ENCODE measurements at regions not wholly inside any gene's neighbourhood (a gene's known extent, or its start where the extent isn't known, plus 50 kb on each side); places are given as distances from the start of the nearest gene placed in this dataset.
"Not testable (repeated sequence)": the region's sequence is repeated elsewhere in the genome, so short reads cannot be mapped to it uniquely, and the experiment has no call there.

DNA sequence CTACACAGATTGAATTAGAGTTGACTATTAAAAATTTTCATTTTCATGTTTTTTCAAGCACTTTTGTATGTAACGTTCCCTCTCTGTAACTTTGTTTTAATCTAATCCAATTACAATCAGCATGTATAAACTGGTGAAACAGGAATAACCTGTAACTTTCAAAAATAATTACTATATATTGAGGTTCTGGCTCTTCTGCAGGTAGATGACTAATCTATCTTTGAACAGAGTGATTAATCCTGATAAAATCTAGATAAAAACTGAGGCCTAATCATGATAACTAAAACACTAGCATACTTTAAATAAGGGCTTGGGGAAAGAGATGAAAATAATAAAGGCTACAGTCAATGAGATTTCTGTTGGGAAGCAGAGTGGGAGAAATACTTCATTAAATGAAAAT is 101.6 kb upstream of the KCND2 start:
- Mint-ChIP-seq H3K4me1 (ENCODE audit: low read depth) (no peaks in the 10 kb centered on the region), H3K36me3 (ENCODE audit: insufficient read depth) (no peaks in the 10 kb centered on the region), H3K27me3 (ENCODE audit: low read depth) (no peaks in the 10 kb centered on the region), H3K4me3 (no peak overlapping the region), H3K9me3 (no peaks in the 10 kb centered on the region)
- DNase-seq: no peak
- ATAC-seq: no peak

DNA sequence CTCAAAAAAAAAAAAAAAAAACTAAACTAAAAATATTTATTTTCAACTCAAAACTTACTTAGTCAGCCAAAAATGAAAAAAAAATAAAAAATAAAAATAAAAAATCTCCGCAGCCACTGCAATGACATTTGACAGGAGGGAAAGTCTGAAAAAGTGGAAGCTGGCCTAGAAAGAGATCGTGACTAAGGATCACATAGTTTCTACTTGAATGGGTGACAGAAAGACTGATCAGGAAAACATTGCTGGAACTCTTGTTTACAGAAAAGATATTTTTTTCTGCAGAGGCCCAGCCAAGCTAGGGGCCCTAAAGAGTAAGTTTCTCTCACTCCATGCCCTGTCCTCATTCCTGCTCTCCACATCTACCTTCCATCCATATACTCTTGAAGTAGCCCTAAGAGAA is 92.8 kb upstream of the KCND2 start:
- Mint-ChIP-seq H3K4me1 (ENCODE audit: low read depth) (no peaks in the 10 kb centered on the region), H3K36me3 (ENCODE audit: insufficient read depth) (no peaks in the 10 kb centered on the region), H3K9me3 (peaks cover 22% of the 10 kb centered on the region), H3K4me3 (no peak overlapping the region), H3K27me3 (ENCODE audit: low read depth) (no peaks in the 10 kb centered on the region)
- ATAC-seq (no peak), DNase-seq (no peak)

DNA sequence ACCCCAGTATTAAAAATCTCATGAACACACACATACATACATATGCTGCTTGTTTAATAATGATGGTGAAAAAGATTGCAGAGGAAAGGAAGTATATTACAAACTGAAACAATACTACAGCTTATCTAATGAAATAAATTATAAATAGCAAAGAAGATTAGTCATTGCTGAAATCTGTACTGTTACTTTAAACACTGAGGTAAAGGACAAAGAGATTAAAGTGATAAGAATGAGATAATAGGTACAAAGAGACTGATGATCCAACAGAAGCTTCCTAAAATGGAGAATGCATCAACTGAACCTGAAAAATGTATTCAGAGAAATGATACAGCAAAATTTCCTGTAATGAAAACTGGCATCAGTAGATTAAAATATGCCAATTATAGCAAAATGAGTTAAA is 91.5 kb upstream of the KCND2 start:
- Mint-ChIP-seq H3K4me1 (ENCODE audit: low read depth) (no peaks in the 10 kb centered on the region), H3K4me3 (no peak overlapping the region), H3K9me3 (peaks cover 24% of the 10 kb centered on the region), H3K36me3 (ENCODE audit: insufficient read depth) (no peaks in the 10 kb centered on the region), H3K27me3 (ENCODE audit: low read depth) (no peaks in the 10 kb centered on the region)
- DNase-seq (no peak), ATAC-seq (no peak)

DNA sequence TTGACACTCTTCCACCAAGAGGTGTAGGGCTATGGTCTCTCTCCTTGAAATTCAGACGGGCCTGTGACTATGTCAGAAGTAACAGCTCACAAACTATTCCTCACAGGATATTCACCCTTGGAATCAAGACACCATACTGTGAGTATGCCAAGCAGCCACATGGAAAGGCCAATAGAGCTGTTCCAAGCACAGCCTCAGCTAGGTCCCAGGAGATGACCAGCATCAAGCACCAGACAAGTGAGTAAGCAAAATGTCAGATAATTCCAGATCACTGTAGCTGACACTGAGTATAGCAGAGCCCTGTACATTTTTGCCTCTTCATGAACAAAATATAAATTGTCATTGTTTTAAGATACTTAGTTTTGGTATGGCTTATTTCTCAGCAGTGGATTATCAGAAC is 88.1 kb upstream of the KCND2 start:
- no peak for DNase-seq
- no peak for ATAC-seq
- Mint-ChIP-seq H3K4me3 (no peak overlapping the region), H3K27me3 (ENCODE audit: low read depth) (no peaks in the 10 kb centered on the region), H3K9me3 (peaks cover 13% of the 10 kb centered on the region), H3K4me1 (ENCODE audit: low read depth) (no peaks in the 10 kb centered on the region), H3K36me3 (ENCODE audit: insufficient read depth) (no peaks in the 10 kb centered on the region)

DNA sequence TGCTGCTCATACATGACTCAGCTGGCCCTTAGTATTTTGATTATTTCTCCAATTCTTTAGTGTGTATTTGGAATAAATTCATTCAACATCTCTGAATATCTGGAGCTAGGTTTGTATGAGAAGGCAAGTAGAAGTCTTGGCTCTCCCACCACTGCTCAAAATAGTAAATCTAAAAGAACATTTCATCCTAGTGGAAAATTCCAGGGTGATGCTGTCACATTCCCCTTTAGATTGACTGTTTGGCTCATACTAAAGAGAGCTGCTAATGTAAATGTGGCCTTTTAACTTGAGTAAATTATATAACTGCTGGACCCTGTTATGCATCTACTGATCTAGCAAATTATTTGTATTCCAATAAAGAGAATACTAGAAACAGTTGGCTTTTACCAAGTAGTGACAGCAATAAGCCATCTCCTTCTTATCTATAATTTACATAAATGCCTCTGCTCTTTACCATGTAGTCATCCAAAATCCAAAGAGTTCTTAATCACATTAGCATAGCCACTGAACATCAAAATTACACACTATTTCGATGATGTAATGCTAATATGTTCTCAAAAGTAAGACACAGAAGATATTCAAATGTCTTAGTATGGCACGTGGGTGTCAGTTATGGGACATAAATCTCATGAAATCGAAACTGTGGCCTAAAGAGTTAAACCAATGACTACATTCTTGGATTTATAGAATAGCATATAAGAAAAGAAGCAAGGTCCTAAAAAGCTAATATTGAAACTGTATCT is 86.9 kb upstream of the KCND2 start:
- H3K27me3 Mint-ChIP-seq (ENCODE audit: low read depth): no peaks in the 10 kb centered on the region
- no peak overlapping the region for H3K4me3 Mint-ChIP-seq
- no peak for ATAC-seq
- DNase-seq: no peak
- peaks cover 13% of the 10 kb centered on the region for H3K9me3 Mint-ChIP-seq
- no peaks in the 10 kb centered on the region for H3K36me3 Mint-ChIP-seq (ENCODE audit: insufficient read depth)
- H3K4me1 Mint-ChIP-seq (ENCODE audit: low read depth): no peaks in the 10 kb centered on the region

DNA sequence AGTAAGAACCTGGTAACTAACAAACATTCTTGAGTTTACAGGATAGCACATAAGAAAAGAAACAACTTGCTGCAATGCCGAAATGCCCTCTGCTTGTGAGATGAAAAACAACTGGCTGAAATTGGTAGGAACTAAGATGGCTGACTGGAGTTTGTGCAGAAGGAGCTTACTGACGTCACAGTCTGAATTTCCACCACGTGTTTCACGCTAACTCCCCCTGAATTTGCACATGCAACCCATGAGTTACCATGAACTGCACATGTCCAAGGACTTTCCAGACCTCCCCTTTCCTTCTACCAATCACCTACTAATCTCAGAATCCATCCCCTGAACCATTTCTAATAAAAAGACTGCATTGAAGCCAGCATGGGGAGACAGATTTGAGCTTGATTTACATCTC is 86.3 kb upstream of the KCND2 start:
- DNase-seq (no peak), ATAC-seq (no peak)
- Mint-ChIP-seq H3K27me3 (ENCODE audit: low read depth) (no peaks in the 10 kb centered on the region), H3K36me3 (ENCODE audit: insufficient read depth) (no peaks in the 10 kb centered on the region), H3K9me3 (peaks cover 13% of the 10 kb centered on the region), H3K4me3 (no peak overlapping the region), H3K4me1 (ENCODE audit: low read depth) (no peaks in the 10 kb centered on the region)

DNA sequence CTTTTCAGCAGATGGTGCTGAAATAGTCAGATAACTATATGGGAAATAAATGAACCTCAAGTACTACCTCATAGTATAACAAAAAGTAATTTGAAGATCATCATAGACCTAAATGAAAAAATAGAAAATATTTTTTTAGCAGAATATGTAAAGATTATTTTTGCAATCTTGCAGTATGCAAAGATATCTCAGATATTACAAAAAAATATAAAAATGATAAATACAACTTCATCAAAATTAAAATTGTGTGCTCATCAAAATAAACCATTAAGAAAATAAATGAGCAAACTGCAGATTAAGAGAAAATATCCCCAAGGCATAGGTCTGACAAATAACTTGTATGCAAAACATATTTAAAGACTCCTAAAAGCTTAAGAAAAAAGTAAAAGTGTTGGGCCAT is 83.4 kb upstream of the KCND2 start:
- H3K27me3 Mint-ChIP-seq (ENCODE audit: low read depth): no peaks in the 10 kb centered on the region
- no peak for DNase-seq
- H3K36me3 Mint-ChIP-seq (ENCODE audit: insufficient read depth): no peaks in the 10 kb centered on the region
- H3K4me3 Mint-ChIP-seq: no peak overlapping the region
- H3K9me3 Mint-ChIP-seq: peaks cover 5% of the 10 kb centered on the region
- no peak for ATAC-seq
- H3K4me1 Mint-ChIP-seq (ENCODE audit: low read depth): no peaks in the 10 kb centered on the region

DNA sequence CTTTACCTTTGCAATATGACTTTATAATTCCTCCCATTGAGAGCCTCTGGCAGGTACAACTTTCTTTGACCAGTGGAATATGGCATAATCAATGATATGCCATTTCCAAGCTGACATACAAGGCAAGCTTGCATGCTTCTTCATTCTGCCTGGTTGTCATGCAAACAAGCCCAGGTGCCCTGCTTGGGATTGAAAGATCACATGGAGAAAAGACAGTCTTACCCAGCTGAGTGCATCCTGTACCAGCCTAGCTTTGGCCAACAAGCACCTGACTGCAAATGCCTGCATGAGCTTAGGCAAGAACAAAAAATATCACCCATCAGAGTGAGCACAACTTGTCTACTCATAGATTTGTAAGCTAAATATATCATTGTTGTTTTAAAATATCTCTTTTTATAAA is 82.9 kb upstream of the KCND2 start:
- DNase-seq (no peak), ATAC-seq (no peak)
- H3K36me3 Mint-ChIP-seq (ENCODE audit: insufficient read depth): no peaks in the 10 kb centered on the region

DNA sequence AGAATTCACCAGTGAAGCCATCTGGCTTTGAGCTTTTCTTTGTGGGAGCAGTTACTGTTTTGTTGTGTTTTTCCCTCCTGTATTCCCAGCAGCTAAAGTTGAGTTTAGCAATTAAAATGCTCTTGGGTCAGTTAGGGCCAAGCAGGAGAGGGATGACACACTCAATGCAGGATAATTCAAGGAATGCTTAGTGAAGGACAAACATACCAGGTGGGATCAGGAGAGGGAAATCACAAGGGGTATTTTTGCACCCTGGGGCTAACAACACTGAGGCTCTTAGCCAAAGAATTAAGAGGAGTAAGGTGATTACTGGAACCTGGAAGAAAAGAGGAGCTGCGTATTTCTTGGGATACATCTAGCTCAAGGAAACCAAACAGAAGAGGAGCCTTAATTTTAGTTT is 82.4 kb upstream of the KCND2 start:
- DNase-seq: no peak
- Mint-ChIP-seq H3K36me3 (ENCODE audit: insufficient read depth) (no peaks in the 10 kb centered on the region), H3K9me3 (peaks cover 5% of the 10 kb centered on the region), H3K4me1 (ENCODE audit: low read depth) (no peaks in the 10 kb centered on the region), H3K4me3 (no peak overlapping the region), H3K27me3 (ENCODE audit: low read depth) (no peaks in the 10 kb centered on the region)
- no peak for ATAC-seq

More for the DNA sequence above, 82.9 kb upstream of the KCND2 start:
- no peaks in the 10 kb centered on the region for H3K27me3 Mint-ChIP-seq (ENCODE audit: low read depth)
- H3K4me3 Mint-ChIP-seq: no peak overlapping the region
- H3K4me1 Mint-ChIP-seq (ENCODE audit: low read depth): no peaks in the 10 kb centered on the region
- H3K9me3 Mint-ChIP-seq: peaks cover 5% of the 10 kb centered on the region

DNA sequence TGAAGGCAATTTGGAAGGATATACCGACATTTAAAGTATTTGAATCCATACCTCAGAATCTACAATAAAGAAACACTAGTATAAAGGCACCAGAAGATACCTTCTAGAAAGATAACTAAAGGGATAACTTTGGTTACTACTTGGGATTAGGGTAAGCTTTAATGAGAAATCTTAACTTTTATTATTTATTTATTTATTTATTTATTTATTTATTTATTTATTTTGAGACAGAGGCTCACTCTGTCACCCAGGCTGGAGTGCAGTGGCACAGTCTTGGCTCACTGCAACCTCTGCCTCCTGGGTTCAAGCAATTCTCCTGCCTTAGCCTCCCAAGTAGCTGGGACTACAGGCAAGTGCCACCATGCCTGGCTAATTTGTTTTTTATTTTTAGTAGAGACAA is 81.6 kb upstream of the KCND2 start:
- H3K36me3 Mint-ChIP-seq (ENCODE audit: insufficient read depth); ATAC-seq; H3K27me3 Mint-ChIP-seq (ENCODE audit: low read depth); H3K4me1 Mint-ChIP-seq (ENCODE audit: low read depth); H3K4me3 Mint-ChIP-seq; DNase-seq; H3K9me3 Mint-ChIP-seq: not testable (repeated sequence)

DNA sequence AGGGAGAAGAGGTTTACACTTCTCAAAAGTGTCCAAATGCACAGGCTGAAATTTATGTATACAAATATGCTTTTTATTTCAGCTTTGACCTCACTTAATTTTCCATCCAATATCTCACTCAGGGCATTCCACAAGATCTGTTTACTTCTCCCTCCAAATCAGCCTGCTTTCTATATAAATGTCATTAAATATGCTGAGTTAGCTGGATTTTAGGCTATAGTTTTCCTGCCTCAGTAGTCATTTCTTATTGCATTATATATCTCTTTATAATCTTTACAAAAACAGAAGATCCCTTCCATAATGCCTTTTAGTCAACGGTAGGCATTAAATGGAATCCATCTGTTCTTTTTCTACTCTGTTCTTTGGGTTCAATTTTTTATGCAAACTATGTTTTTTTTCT is 71.7 kb upstream of the KCND2 start:
- DNase-seq (no peak), ATAC-seq (no peak)
- no peaks in the 10 kb centered on the region for H3K36me3 Mint-ChIP-seq (ENCODE audit: insufficient read depth)
- H3K27me3 Mint-ChIP-seq (ENCODE audit: low read depth): no peaks in the 10 kb centered on the region
- no peaks in the 10 kb centered on the region for H3K9me3 Mint-ChIP-seq
- H3K4me1 Mint-ChIP-seq (ENCODE audit: low read depth): no peaks in the 10 kb centered on the region
- H3K4me3 Mint-ChIP-seq: no peak overlapping the region

DNA sequence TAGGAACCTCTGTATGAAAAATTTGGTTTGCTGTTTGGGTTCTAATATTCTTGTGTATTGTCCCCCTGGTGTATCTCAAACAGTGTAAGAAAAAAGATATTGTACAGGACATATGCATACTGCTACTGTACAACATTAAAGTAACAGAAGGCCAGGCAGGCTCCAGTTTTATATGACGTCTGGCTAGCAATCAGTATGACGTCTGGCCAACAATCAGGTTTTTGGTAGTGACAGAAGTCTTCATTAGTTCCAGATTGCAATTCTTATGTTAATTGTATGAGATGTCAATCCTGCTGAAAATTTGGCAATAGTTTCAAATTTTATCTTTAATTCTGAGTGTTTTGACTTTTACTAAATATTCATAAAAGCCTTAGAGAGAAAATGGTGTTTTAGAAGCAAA is 67.9 kb upstream of the KCND2 start:
- no peaks in the 10 kb centered on the region for H3K27me3 Mint-ChIP-seq (ENCODE audit: low read depth)
- no peaks in the 10 kb centered on the region for H3K9me3 Mint-ChIP-seq
- ATAC-seq (no peak), DNase-seq (no peak)
- no peak overlapping the region for H3K4me3 Mint-ChIP-seq
- H3K36me3 Mint-ChIP-seq (ENCODE audit: insufficient read depth): no peaks in the 10 kb centered on the region
- H3K4me1 Mint-ChIP-seq (ENCODE audit: low read depth): no peaks in the 10 kb centered on the region

DNA sequence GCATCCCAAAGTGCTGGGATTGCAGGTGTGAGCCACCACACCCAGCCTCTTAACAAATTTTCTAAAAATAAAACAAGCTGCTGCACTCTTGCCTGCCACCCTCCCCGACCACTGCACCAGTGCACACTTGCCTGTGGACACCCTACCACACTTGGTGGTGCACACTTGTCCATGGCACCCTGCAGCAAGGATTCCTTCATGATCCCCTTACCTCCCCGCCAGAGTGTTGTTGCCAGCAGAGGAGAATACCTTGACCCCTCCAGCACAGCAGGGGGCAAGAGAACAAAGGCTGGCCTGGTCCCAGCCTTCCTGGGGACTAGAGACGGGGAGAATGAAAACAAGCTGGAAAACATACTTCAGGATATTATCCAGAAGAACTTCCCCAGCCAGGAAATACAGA is 65.9 kb upstream of the KCND2 start:
- no peak overlapping the region for H3K4me3 Mint-ChIP-seq
- no peaks in the 10 kb centered on the region for H3K27me3 Mint-ChIP-seq (ENCODE audit: low read depth)
- no peaks in the 10 kb centered on the region for H3K4me1 Mint-ChIP-seq (ENCODE audit: low read depth)
- DNase-seq (no peak), ATAC-seq (no peak)
- no peaks in the 10 kb centered on the region for H3K36me3 Mint-ChIP-seq (ENCODE audit: insufficient read depth)
- peaks cover 3% of the 10 kb centered on the region for H3K9me3 Mint-ChIP-seq

DNA sequence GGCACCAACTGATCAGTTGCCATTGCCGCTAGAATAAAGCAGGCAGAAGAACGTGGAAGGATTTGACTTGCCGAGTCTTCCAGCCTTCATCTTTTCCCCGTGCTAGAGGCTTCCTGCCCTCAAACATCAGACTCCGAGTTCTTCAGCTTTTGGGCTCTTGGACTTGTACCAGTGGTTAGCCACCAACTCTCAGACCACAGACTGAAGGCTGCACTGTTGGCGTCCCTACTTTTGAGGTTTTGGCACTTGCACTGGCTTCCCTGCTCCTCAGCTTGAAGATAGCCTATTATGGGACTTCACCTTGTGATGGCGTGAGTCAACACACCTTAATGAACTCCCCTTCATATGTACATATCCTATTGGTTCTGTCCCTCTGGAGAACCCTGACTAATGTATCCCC is 57.3 kb upstream of the KCND2 start:
- DNase-seq (no peak), ATAC-seq (no peak)
- H3K9me3 Mint-ChIP-seq: peaks cover 14% of the 10 kb centered on the region
- H3K27me3 Mint-ChIP-seq (ENCODE audit: low read depth): no peaks in the 10 kb centered on the region
- no peaks in the 10 kb centered on the region for H3K4me1 Mint-ChIP-seq (ENCODE audit: low read depth)
- H3K36me3 Mint-ChIP-seq (ENCODE audit: insufficient read depth): no peaks in the 10 kb centered on the region
- H3K4me3 Mint-ChIP-seq: no peak overlapping the region

DNA sequence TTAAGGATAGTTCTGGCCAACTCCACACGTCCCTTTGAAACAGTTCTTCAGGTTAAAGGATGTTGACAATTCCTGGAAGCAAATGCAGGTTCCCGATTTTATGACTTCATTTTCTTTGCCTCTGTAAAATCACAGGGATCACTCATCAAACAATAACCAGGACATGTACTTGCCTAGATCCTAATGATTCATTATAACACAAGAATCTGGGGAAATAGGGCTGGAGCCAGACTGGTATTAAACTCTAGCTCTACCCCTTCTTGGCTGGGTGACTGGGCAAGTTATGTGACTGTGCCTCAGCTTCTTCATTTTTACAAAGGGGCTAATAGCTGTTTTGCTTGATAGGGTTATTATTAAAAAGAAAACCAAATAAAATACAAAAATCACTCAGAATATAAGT is 56.0 kb upstream of the KCND2 start:
- Mint-ChIP-seq H3K4me1 (ENCODE audit: low read depth) (no peaks in the 10 kb centered on the region), H3K27me3 (ENCODE audit: low read depth) (no peaks in the 10 kb centered on the region), H3K9me3 (peaks cover 12% of the 10 kb centered on the region), H3K4me3 (no peak overlapping the region), H3K36me3 (ENCODE audit: insufficient read depth) (no peaks in the 10 kb centered on the region)
- DNase-seq (no peak), ATAC-seq (no peak)

DNA sequence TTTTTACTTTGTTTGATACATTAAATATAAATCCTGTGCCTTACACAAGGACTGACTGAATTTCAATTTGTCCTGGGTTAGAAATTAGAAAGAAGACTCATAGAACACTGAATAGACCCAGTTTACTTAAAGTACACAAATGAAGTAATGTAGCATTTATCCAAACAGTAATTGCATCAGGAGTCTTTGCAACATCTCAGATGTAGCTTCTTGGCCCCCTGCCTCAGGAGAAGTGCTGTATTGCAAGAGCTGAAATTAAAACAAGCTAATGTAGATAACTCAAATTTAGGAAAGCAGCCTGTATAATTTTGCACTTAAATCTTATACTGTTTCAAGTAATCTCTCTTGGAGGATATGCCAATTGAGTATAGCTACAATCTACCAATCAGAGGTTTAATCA is 54.3 kb upstream of the KCND2 start:
- Mint-ChIP-seq H3K36me3 (ENCODE audit: insufficient read depth) (no peaks in the 10 kb centered on the region), H3K27me3 (ENCODE audit: low read depth) (no peaks in the 10 kb centered on the region), H3K4me1 (ENCODE audit: low read depth) (no peaks in the 10 kb centered on the region), H3K9me3 (peaks cover 7% of the 10 kb centered on the region), H3K4me3 (no peak overlapping the region)
- ATAC-seq (no peak), DNase-seq (no peak)
